ENCODE measurements at regions not wholly inside any gene's neighbourhood (a gene's known extent, or its start where the extent isn't known, plus 50 kb on each side); places are given as distances from the start of the nearest gene placed in this dataset.
"Not testable (repeated sequence)": the region's sequence is repeated elsewhere in the genome, so short reads cannot be mapped to it uniquely, and the experiment has no call there.

GRCh38 chr1:10947181-10947580 lies 65.3 kb upstream of the TARDBP start:
- H3K9ac ChIP-seq (ENCODE audit: low read length) = no peak overlapping the region
- no peak overlapping the region for H3K4me2 ChIP-seq (ENCODE audit: low read length)
- H4K20me1 ChIP-seq (ENCODE audit: insufficient read depth, low read length) = no peaks in the 10 kb centered on the region
- H2AFZ ChIP-seq (ENCODE audit: low read depth, low read length) = no peak overlapping the region
- peaks cover 24% of the 10 kb centered on the region for H3K27me3 ChIP-seq (ENCODE audit: low read depth, low read length)
- no peak overlapping the region for H3K27ac ChIP-seq (ENCODE audit: low read length)
- no peaks in the 10 kb centered on the region for H3K9me3 ChIP-seq (ENCODE audit: insufficient read depth, low read length)
- H3K79me2 ChIP-seq (ENCODE audit: low read length) = no peaks in the 10 kb centered on the region
- 0 out of 2 replicates have a peak, but pooled peaks cover 3% of the 10 kb centered on the region for H3K4me1 ChIP-seq (ENCODE audit: low read length)
- H3K4me3 ChIP-seq (ENCODE audit: low read length) = no peak overlapping the region
- H3K36me3 ChIP-seq (replicated peaks; ENCODE audit: low read depth, low read length) = no peaks in the 10 kb centered on the region
- TF ChIP-seq EZH2phosphoT487 (IDR thresholded peaks at IDR 0.05; ENCODE audit: low read depth) (no peak), CTCF (IDR thresholded peaks at IDR 0.05; ENCODE audit: low read depth, low read length) (no peak)

- Histone ChIP-seq H3K4me3 (ENCODE audit: low read length) (no peak overlapping the region), H3K4me1 (ENCODE audit: low read length) (no peaks in the 10 kb centered on the region), H3K9me3 (ENCODE audit: insufficient read depth, low read length) (no peaks in the 10 kb centered on the region), H4K20me1 (ENCODE audit: insufficient read depth, low read length) (no peaks in the 10 kb centered on the region), H3K4me2 (ENCODE audit: low read length) (no peak overlapping the region), H3K27me3 (ENCODE audit: low read depth, low read length) (peaks cover 17% of the 10 kb centered on the region), H3K27ac (ENCODE audit: low read length) (no peak overlapping the region), H3K9ac (ENCODE audit: low read length) (no peak overlapping the region), H3K79me2 (ENCODE audit: low read length) (no peaks in the 10 kb centered on the region), H3K36me3 (replicated peaks; ENCODE audit: low read depth, low read length) (no peaks in the 10 kb centered on the region), H2AFZ (ENCODE audit: low read depth, low read length) (no peak overlapping the region)
- TF ChIP-seq EZH2phosphoT487 (IDR thresholded peaks at IDR 0.05; ENCODE audit: low read depth) (no peak), CTCF (IDR thresholded peaks at IDR 0.05; ENCODE audit: low read depth, low read length) (no peak)
Measured at GRCh38 chr1:10947691-10948462, 64.6 kb upstream of the TARDBP start.

- no peak overlapping the region for H3K4me2 ChIP-seq (ENCODE audit: low read length)
- no peaks in the 10 kb centered on the region for H3K4me1 ChIP-seq (ENCODE audit: low read length)
- H3K9me3 ChIP-seq (ENCODE audit: insufficient read depth, low read length) = no peaks in the 10 kb centered on the region
- no peaks in the 10 kb centered on the region for H4K20me1 ChIP-seq (ENCODE audit: insufficient read depth, low read length)
- no peak for TF ChIP-seq EZH2phosphoT487 (IDR thresholded peaks at IDR 0.05; ENCODE audit: low read depth)
- TF ChIP-seq CTCF (IDR thresholded peaks at IDR 0.05; ENCODE audit: low read depth, low read length) = no peak
- H3K79me2 ChIP-seq (ENCODE audit: low read length) = no peaks in the 10 kb centered on the region
- H3K4me3 ChIP-seq (ENCODE audit: low read length) = no peak overlapping the region
- no peak overlapping the region for H2AFZ ChIP-seq (ENCODE audit: low read depth, low read length)
- H3K9ac ChIP-seq (ENCODE audit: low read length) = no peak overlapping the region
- no peaks in the 10 kb centered on the region for H3K36me3 ChIP-seq (replicated peaks; ENCODE audit: low read depth, low read length)
- no peak overlapping the region for H3K27ac ChIP-seq (ENCODE audit: low read length)
- H3K27me3 ChIP-seq (ENCODE audit: low read depth, low read length) = peaks cover 13% of the 10 kb centered on the region
Measured at GRCh38 chr1:10948463-10948775, 64.0 kb upstream of the TARDBP start.

- H3K4me1 ChIP-seq (ENCODE audit: low read length) = no peaks in the 10 kb centered on the region
- H3K27me3 ChIP-seq (ENCODE audit: low read depth, low read length) = peaks cover 4% of the 10 kb centered on the region; the same call in 1 of the 2 replicates
- no peaks in the 10 kb centered on the region for H3K36me3 ChIP-seq (replicated peaks; ENCODE audit: low read depth, low read length)
- no peaks in the 10 kb centered on the region for H4K20me1 ChIP-seq (ENCODE audit: insufficient read depth, low read length)
- no peak overlapping the region for H3K27ac ChIP-seq (ENCODE audit: low read length)
- H2AFZ ChIP-seq (ENCODE audit: low read depth, low read length) = no peak overlapping the region
- no peak for TF ChIP-seq CTCF (IDR thresholded peaks at IDR 0.05; ENCODE audit: low read depth, low read length)
- no peak for TF ChIP-seq EZH2phosphoT487 (IDR thresholded peaks at IDR 0.05; ENCODE audit: low read depth)
- no peaks in the 10 kb centered on the region for H3K9me3 ChIP-seq (ENCODE audit: insufficient read depth, low read length)
- no peaks in the 10 kb centered on the region for H3K79me2 ChIP-seq (ENCODE audit: low read length)
- H3K9ac ChIP-seq (ENCODE audit: low read length) = no peak overlapping the region
- no peak overlapping the region for H3K4me2 ChIP-seq (ENCODE audit: low read length)
- H3K4me3 ChIP-seq (ENCODE audit: low read length) = no peak overlapping the region
Measured at GRCh38 chr1:10950316-10951172, 61.9 kb upstream of the TARDBP start.

GRCh38 chr1:10951298-10951697 lies 61.2 kb upstream of the TARDBP start:
- not testable (repeated sequence) for H3K4me3 ChIP-seq (ENCODE audit: low read length); H3K9ac ChIP-seq (ENCODE audit: low read length); H3K36me3 ChIP-seq (replicated peaks; ENCODE audit: low read depth, low read length); H4K20me1 ChIP-seq (ENCODE audit: insufficient read depth, low read length); H3K27me3 ChIP-seq (ENCODE audit: low read depth, low read length); H3K79me2 ChIP-seq (ENCODE audit: low read length); H3K27ac ChIP-seq (ENCODE audit: low read length); H3K4me1 ChIP-seq (ENCODE audit: low read length); H2AFZ ChIP-seq (ENCODE audit: low read depth, low read length); H3K9me3 ChIP-seq (ENCODE audit: insufficient read depth, low read length); H3K4me2 ChIP-seq (ENCODE audit: low read length)
